GM13976 (cell line): ENCODE measurements at regions not wholly inside any gene's neighbourhood (a gene's known extent, or its start where the extent isn't known, plus 50 kb on each side); places are given as distances from the start of the nearest gene placed in this dataset.

Source experiments
- DNase-seq: peaks from one replicate; pipeline ENCODE4 v3.0.0; 2012; ENCODE audit warnings: low spot score
- CTCF ChIP-seq: IDR thresholded peaks from 2 replicates; pipeline ENCODE4 v1.5.1; 2012; ENCODE audit warnings: borderline replicate concordance, mild to moderate bottlenecking; ENCODE audit not compliant: insufficient read depth; ENCODE audit errors: extremely low read depth, missing control alignments, control extremely low read depth
- in situ Hi-C: fragments of 300-500 bp; cut with MboI; formaldehyde crosslinking; loops from one replicate; pipeline ENCODE4 v1.12.0; 2022; ENCODE audit warnings: low sequenced_read_pairs, mixed read lengths, inconsistent platforms; ENCODE audit not compliant: unreplicated experiment

GRCh38 chr3:188940573-188940932 is 231.2 kb upstream of the TPRG1 start:
- DNase-seq, result no peak
- in situ Hi-C loops, result no loop called here
- TF ChIP-seq CTCF, result no peak

- no peak for TF ChIP-seq CTCF
- in situ Hi-C loops, result no loop called here
Observed at GRCh38 chr3:188941103-188941502, 230.7 kb upstream of the TPRG1 start.

GRCh38 chr3:188942191-188942590 is 229.6 kb upstream of the TPRG1 start:
- DNase-seq, result no peak
- no peak for TF ChIP-seq CTCF
- in situ Hi-C loops, result no loop called here

More at GRCh38 chr3:188941103-188941502, 230.7 kb upstream of the TPRG1 start:
- DNase-seq, result no peak

GRCh38 chr3:188943591-188943990 is 228.2 kb upstream of the TPRG1 start:
- no peak for TF ChIP-seq CTCF
- in situ Hi-C loops, result no loop called here
- DNase-seq, result no peak

- no peak for TF ChIP-seq CTCF
- no peak for DNase-seq
- in situ Hi-C loops, result no loop called here
Observed at GRCh38 chr3:188944108-188944507, 227.7 kb upstream of the TPRG1 start.

GRCh38 chr3:188946351-188947240 is 225.2 kb upstream of the TPRG1 start:
- no peak for DNase-seq
- in situ Hi-C loops, result no loop called here

More at GRCh38 chr3:188946351-188947240, 225.2 kb upstream of the TPRG1 start:
- TF ChIP-seq CTCF, result no peak
